AG04450 (cell line): ENCODE measurements at regions not wholly inside any gene's neighbourhood (a gene's known extent, or its start where the extent isn't known, plus 50 kb on each side); places are given as distances from the start of the nearest gene placed in this dataset.

ENCODE experiments used
- CTCF ChIA-PET: fragments of 300-600, 350-600 bp; formaldehyde crosslinking; extraction: SDS; loops from one replicate; lab custom pipeline; 2022; ENCODE audit warnings: antibody characterized with exemption, inconsistent platforms; lab: Charles Lee
- POLR2A ChIA-PET: fragments of 350-600 bp; formaldehyde crosslinking; extraction: SDS; loops from one replicate; lab custom pipeline; 2021; ENCODE audit warnings: antibody characterized with exemption, inconsistent platforms; lab: Yijun Ruan, JAX
- DNase-seq: peaks from one replicate; pipeline ENCODE4 v3.0.0-alpha.2; 2011; ENCODE audit warnings: low read depth, low spot score
- H3K27ac ChIP-seq: one replicate; pipeline ENCODE4 v1.5.1; 2012; ENCODE audit warnings: low read depth, low read length, control low read depth
- H3K27me3 ChIP-seq: one replicate; pipeline ENCODE4 v1.6.0; 2012; ENCODE audit warnings: low read length; ENCODE audit not compliant: control insufficient read depth, insufficient read depth
- H3K4me3 ChIP-seq: 2 replicates; pipeline ENCODE4 v1.5.1; 2011; ENCODE audit warnings: mild to moderate bottlenecking, low read depth, low read length, control low read depth
- H3K9me3 ChIP-seq: 2 replicates; pipeline ENCODE4 v1.5.1; 2012; ENCODE audit warnings: low read length; ENCODE audit not compliant: control insufficient read depth, insufficient read depth
- TF ChIP-seq, protein P1 (sequence below): IDR thresholded peaks from 2 replicates; pipeline ENCODE4 v1.5.1; 2011; ENCODE audit warnings: low read depth, low read length, control low read depth, inconsistent platforms

DNA sequence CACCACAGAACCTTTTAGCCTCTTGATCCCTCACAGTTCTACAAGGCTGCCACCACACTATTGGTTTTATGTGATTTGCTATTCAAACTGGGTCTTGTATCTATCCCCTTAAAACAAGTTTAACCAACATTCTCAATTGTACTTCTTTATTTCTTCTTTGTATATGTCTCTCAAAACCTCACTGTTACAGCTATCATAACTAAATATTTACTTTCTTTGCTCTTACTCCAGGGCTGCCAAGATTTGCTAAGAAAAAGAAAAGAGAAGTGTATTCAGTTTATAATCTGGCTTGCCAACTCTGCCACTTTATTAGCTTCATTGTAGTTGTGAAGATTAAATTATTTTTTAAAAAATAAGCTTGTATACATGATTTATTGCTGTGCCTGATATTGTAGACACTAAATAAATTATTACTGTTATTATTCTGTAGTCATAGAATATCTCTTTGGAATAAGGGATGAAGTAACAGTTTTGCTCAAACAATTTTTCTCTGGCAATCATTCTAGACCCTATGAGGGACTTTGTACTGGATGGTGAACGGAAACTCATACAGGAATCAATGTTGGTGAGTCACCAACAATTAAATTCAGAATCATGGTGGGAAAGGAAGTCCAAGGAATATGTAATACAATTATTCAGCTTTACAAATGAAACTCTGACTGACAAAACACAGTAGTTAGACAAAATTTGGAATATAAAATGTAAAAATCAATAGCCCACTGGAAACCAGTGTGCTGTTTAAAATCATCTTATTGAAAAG, 127.1 kb upstream of the DCAF8L1 start:
- Histone ChIP-seq H3K27me3 (no peaks in the 10 kb centered on the region), H3K9me3 (no peaks in the 10 kb centered on the region), H3K27ac (no peak overlapping the region), H3K4me3 (no peak overlapping the region)
- no peak for DNase-seq
- ChIA-PET POLR2A (no interaction called here), CTCF (no interaction called here)
- TF ChIP-seq, protein P1, sequence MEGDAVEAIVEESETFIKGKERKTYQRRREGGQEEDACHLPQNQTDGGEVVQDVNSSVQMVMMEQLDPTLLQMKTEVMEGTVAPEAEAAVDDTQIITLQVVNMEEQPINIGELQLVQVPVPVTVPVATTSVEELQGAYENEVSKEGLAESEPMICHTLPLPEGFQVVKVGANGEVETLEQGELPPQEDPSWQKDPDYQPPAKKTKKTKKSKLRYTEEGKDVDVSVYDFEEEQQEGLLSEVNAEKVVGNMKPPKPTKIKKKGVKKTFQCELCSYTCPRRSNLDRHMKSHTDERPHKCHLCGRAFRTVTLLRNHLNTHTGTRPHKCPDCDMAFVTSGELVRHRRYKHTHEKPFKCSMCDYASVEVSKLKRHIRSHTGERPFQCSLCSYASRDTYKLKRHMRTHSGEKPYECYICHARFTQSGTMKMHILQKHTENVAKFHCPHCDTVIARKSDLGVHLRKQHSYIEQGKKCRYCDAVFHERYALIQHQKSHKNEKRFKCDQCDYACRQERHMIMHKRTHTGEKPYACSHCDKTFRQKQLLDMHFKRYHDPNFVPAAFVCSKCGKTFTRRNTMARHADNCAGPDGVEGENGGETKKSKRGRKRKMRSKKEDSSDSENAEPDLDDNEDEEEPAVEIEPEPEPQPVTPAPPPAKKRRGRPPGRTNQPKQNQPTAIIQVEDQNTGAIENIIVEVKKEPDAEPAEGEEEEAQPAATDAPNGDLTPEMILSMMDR: no peak

- Histone ChIP-seq H3K9me3 (no peaks in the 10 kb centered on the region), H3K4me3 (no peak overlapping the region), H3K27me3 (no peaks in the 10 kb centered on the region), H3K27ac (no peak overlapping the region)
- TF ChIP-seq, protein P1: no peak
- DNase-seq: no peak
- ChIA-PET CTCF (interaction anchor here (0.5 kb wide), 1 partner anchor 1380 kb away, joined by 5 read pairs; no protein-coding TSS in a partner anchor), POLR2A (no interaction called here)
Measured at GRCh38 chrX:28099166-28099565, 117.9 kb upstream of the DCAF8L1 start.

DNA sequence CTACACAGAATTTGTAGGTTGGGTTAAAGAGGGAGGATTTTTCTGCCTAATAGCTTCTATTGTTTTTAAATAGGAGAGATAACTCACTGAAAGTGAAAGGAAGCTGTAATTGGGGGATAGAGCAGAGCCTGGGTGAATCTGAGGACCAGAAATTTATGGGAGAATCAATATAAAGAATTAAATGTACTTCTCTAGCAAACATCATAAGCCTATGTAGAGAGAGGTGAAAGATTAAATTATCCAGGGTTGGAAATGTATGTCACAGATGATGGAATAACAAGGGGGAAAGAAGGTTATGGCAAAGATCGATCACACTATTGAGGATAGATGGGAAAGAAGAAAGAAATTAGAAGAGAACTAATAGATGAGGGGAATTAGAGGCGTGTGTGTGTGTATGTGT, 104.4 kb upstream of the DCAF8L1 start:
- Histone ChIP-seq H3K4me3 (no peak overlapping the region), H3K27ac (no peak overlapping the region), H3K9me3 (no peaks in the 10 kb centered on the region), H3K27me3 (no peaks in the 10 kb centered on the region)
- TF ChIP-seq, protein P1: no peak
- POLR2A ChIA-PET: no interaction called here
- CTCF ChIA-PET: no interaction called here
- DNase-seq: no peak

- DNase-seq: peak; percentile 1
- no peak overlapping the region for H3K4me3 ChIP-seq
- H3K27me3 ChIP-seq: no peaks in the 10 kb centered on the region
- TF ChIP-seq, protein P1: no peak
- POLR2A ChIA-PET: no interaction called here
- no peaks in the 10 kb centered on the region for H3K9me3 ChIP-seq
- no peak overlapping the region for H3K27ac ChIP-seq
- CTCF ChIA-PET: no interaction called here
Measured at GRCh38 chrX:28058901-28059300, 77.7 kb upstream of the DCAF8L1 start.

GRCh38 chrX:28042826-28043564, 61.7 kb upstream of the DCAF8L1 start:
- H3K9me3 ChIP-seq: no peaks in the 10 kb centered on the region
- no peaks in the 10 kb centered on the region for H3K27me3 ChIP-seq
- TF ChIP-seq, protein P1: no peak
- no peak for DNase-seq
- no peak overlapping the region for H3K27ac ChIP-seq
- ChIA-PET POLR2A (no interaction called here), CTCF (no interaction called here)
- H3K4me3 ChIP-seq: no peak overlapping the region
